ENCODE measurements at regions not wholly inside any gene's neighbourhood (a gene's known extent, or its start where the extent isn't known, plus 50 kb on each side); places are given as distances from the start of the nearest gene placed in this dataset.

GRCh38 chr6:137681445-137682009 is 185.5 kb upstream of the TNFAIP3 start:
- TF ChIP-seq MAZ (IDR thresholded peaks at IDR 0.05; ENCODE audit: borderline replicate concordance, low read depth, low read length) (no peak), KDM5A (IDR thresholded peaks at IDR 0.05) (no peak), CTCF (IDR thresholded peaks at IDR 0.05) (no peak), ZSCAN20 (CRISPR knock-in tag; IDR thresholded peaks at IDR 0.05) (no peak; the same call in 1 of the 2 replicates), REST (IDR thresholded peaks at IDR 0.05) (no peak), TP53 (CRISPR knock-in tag; IDR thresholded peaks at IDR 0.05) (no peak), RFX5 (IDR thresholded peaks at IDR 0.05) (no peak), EP300 (IDR thresholded peaks at IDR 0.05) (peak in 1 of 2 experiments; percentile 68; a peak in 3 of 5 replicates), CHD2 (IDR thresholded peaks at IDR 0.05; ENCODE audit: low read length, partially characterized antibody) (no peak), POLR2A (IDR thresholded peaks at IDR 0.05; ENCODE audit: low read length) (no peak)

All from A549 (cell line).